Smooth muscle cell (in vitro differentiated cells): ENCODE measurements at regions not wholly inside any gene's neighbourhood (a gene's known extent, or its start where the extent isn't known, plus 50 kb on each side); places are given as distances from the start of the nearest gene placed in this dataset.

Experiments
- DNase-seq: peaks from one replicate; lab custom pipeline; 2025; ENCODE audit not compliant: unreplicated experiment; lab: John Stamatoyannopoulos, UW
- H2AFZ ChIP-seq: fragments of 200-600 bp; sonication (generic); 2 replicates; pipeline ENCODE4 v1.6.0; 2016; ENCODE audit warnings: antibody characterized with exemption, low read depth, mild to moderate bottlenecking
- H3F3A ChIP-seq: fragments of 200-600 bp; sonication (generic); 2 replicates; pipeline ENCODE4 v1.6.0; 2017; ENCODE audit warnings: antibody characterized with exemption, low read depth
- H3K27ac ChIP-seq: fragments of 200-600 bp; sonication (generic); 2 replicates; pipeline ENCODE4 v1.5.1; 2016; ENCODE audit warnings: low read depth, mild to moderate bottlenecking
- H3K27me3 ChIP-seq: fragments of 200-600 bp; sonication (generic); 2 replicates; pipeline ENCODE4 v1.6.1; 2016; ENCODE audit warnings: low read depth, mild to moderate bottlenecking
- H3K36me3 ChIP-seq: fragments of 200-600 bp; sonication (generic); 2 replicates; pipeline ENCODE4 v1.5.1; 2016; ENCODE audit warnings: low read depth
- H3K4me1 ChIP-seq: fragments of 200-600 bp; sonication (generic); 2 replicates; pipeline ENCODE4 v1.5.1; 2016; ENCODE audit warnings: low read depth
- H3K4me2 ChIP-seq: fragments of 200-600 bp; sonication (generic); 2 replicates; pipeline ENCODE4 v1.6.0; 2016; ENCODE audit warnings: mild to moderate bottlenecking
- H3K4me3 ChIP-seq: fragments of 200-600 bp; sonication (generic); 2 replicates; pipeline ENCODE4 v1.5.1; 2016; ENCODE audit warnings: mild to moderate bottlenecking
- H3K79me2 ChIP-seq: fragments of 200-600 bp; sonication (generic); 2 replicates; pipeline ENCODE4 v1.6.0; 2016; ENCODE audit warnings: low read depth, mild to moderate bottlenecking
- H3K9ac ChIP-seq: fragments of 200-600 bp; sonication (generic); 2 replicates; pipeline ENCODE4 v1.6.0; 2016; ENCODE audit warnings: low read depth
- H3K9me3 ChIP-seq: fragments of 200-600 bp; sonication (generic); replicated peaks from 2 replicates; pipeline ENCODE4 v1.5.1; 2016; ENCODE audit warnings: low read depth
- H4K20me1 ChIP-seq: fragments of 200-600 bp; sonication (generic); 2 replicates; pipeline ENCODE4 v1.6.0; 2016; ENCODE audit warnings: low read depth
- WGBS: methylation state at CpG from one replicate; pipeline ENCODE4 v1.1.7; 2016; ENCODE audit warnings: low lambda C conversion rate; 5-methylcytosine and 5-hydroxymethylcytosine counted together
- TF ChIP-seq, protein P1 (sequence below): fragments of 200-600 bp; sonication (generic); IDR thresholded peaks from 2 replicates; pipeline ENCODE4 v1.5.1; 2017; ENCODE audit warnings: borderline replicate concordance, mild to moderate bottlenecking, antibody characterized with exemption; ENCODE audit not compliant: insufficient read depth, poor library complexity, severe bottlenecking

DNA sequence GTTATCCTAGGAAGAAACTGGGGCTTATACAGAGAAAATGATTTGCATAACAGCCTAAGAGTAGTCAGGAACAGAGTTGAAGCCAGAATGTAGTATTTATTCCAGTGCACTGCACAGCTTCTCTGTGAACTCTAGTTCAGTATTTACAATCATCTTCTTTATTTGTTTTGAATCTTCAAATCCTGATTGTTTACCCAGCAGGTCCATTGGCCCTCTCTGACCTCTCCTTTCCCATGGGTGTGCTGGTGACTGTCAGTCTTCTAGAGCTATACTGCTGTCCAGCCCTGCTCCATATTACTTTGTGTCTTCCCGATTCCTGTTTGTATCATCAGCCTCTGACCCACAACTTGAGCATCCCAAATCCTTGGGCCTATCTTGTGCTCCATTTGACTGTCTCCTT, 301.9 kb upstream of the HS3ST1 start:
- no peak for DNase-seq
- no peak overlapping the region for H3K27ac ChIP-seq
- no peaks in the 10 kb centered on the region for H3K4me1 ChIP-seq
- TF ChIP-seq, protein P1, sequence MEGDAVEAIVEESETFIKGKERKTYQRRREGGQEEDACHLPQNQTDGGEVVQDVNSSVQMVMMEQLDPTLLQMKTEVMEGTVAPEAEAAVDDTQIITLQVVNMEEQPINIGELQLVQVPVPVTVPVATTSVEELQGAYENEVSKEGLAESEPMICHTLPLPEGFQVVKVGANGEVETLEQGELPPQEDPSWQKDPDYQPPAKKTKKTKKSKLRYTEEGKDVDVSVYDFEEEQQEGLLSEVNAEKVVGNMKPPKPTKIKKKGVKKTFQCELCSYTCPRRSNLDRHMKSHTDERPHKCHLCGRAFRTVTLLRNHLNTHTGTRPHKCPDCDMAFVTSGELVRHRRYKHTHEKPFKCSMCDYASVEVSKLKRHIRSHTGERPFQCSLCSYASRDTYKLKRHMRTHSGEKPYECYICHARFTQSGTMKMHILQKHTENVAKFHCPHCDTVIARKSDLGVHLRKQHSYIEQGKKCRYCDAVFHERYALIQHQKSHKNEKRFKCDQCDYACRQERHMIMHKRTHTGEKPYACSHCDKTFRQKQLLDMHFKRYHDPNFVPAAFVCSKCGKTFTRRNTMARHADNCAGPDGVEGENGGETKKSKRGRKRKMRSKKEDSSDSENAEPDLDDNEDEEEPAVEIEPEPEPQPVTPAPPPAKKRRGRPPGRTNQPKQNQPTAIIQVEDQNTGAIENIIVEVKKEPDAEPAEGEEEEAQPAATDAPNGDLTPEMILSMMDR = no peak
- H3K36me3 ChIP-seq = no peaks in the 10 kb centered on the region
- H3K27me3 ChIP-seq = no peaks in the 10 kb centered on the region
- no peaks in the 10 kb centered on the region for H3K79me2 ChIP-seq
- no peaks in the 10 kb centered on the region for H3F3A ChIP-seq
- H2AFZ ChIP-seq = no peak overlapping the region
- H3K4me2 ChIP-seq = no peak overlapping the region
- H3K4me3 ChIP-seq = no peak overlapping the region
- H4K20me1 ChIP-seq = no peaks in the 10 kb centered on the region
- 100% methylated on average over 1 of the region's 1 CpG for whole genome bisulfite sequencing
- no peak overlapping the region for H3K9ac ChIP-seq
- H3K9me3 ChIP-seq = no peaks in the 10 kb centered on the region

DNA sequence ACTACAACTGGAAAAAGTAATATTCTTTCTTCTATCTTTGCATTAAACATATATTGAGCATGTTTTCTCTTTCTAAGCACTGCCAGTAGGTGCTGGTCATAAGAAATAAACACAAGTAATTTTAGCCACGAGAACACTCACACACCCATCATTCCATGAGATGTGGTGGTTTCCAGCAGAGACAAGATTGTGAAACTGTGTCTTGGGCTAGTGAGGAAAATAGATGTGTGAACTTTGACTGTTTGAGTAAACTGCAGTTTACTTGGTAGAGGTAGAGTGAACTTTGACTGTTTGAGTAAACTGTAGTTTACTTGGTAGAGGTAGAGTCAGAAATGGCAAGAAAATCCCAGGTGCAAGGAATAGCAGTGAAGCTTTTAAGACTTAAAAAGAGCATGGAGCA, 300.9 kb upstream of the HS3ST1 start:
- Histone ChIP-seq H2AFZ (no peak overlapping the region), H3K79me2 (no peaks in the 10 kb centered on the region), H3K9ac (no peak overlapping the region), H3K27ac (no peak overlapping the region), H4K20me1 (no peaks in the 10 kb centered on the region), H3K27me3 (no peaks in the 10 kb centered on the region), H3K4me1 (no peaks in the 10 kb centered on the region), H3K4me3 (no peak overlapping the region), H3K4me2 (no peak overlapping the region), H3K36me3 (no peaks in the 10 kb centered on the region), H3F3A (no peaks in the 10 kb centered on the region), H3K9me3 (no peaks in the 10 kb centered on the region)
- 51% methylated on average over 1 of the region's 1 CpG for WGBS
- TF ChIP-seq, protein P1 = no peak
- no peak for DNase-seq

DNA sequence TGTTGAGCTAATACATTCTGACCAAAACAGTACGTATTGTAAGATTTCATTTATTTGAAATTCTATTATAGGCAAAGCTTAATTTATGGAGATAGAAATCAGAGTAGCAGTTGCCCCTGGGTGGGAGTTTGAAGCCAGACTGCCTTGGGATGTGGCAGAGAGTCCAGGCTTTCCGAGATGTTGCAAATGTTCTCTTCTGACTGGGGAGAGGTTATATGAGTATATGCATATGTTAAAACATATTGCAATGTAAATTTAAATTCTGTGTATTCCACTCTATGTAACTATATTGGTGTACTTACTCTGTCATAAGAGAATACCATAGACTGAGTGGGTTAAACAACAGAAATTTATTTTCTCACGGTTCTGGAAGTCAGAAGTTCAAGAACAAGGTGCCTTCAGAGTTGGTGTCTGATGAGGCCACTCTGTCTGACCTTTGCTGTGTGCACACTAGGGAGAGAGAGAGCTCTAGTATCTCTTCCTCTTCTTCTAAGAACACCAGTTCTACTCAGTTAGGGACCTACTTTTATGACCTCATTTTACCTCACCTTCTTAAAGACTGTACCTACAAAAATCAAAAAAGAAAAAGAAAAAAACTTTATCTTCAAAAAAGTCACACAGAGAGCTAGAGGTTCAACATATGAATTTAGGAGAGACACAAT, 299.3 kb upstream of the HS3ST1 start:
- no peaks in the 10 kb centered on the region for H3K9me3 ChIP-seq
- H3K4me1 ChIP-seq = no peaks in the 10 kb centered on the region
- no peaks in the 10 kb centered on the region for H3K79me2 ChIP-seq
- H2AFZ ChIP-seq = no peak overlapping the region
- H3K4me3 ChIP-seq = no peak overlapping the region
- H3K4me2 ChIP-seq = no peak overlapping the region
- no peak overlapping the region for H3K9ac ChIP-seq
- WGBS = 92% methylated on average over 3 of the region's 3 CpGs
- no peak overlapping the region for H3K27ac ChIP-seq
- DNase-seq = no peak
- H3K27me3 ChIP-seq = no peaks in the 10 kb centered on the region
- H3F3A ChIP-seq = no peaks in the 10 kb centered on the region
- no peaks in the 10 kb centered on the region for H3K36me3 ChIP-seq
- H4K20me1 ChIP-seq = no peaks in the 10 kb centered on the region
- TF ChIP-seq, protein P1 = no peak

DNA sequence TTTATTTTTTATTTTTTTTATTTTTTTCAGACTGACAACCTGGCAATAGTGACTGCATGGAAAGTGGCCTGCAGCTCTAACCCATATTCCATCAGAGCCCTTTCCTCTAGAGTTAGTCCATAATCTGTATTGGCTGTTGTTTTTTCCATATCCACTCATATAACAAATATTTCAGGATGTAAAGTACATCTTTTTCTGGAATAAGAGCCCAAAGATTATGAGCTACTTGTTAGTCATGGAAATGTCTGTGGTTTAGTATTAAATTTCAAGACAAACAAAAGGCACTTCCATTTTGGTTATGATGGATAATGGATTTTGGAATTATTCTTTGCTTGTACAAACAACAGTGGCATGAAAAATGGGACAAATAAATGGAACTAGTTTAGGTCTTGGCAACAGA, 296.0 kb upstream of the HS3ST1 start:
- no peaks in the 10 kb centered on the region for H3F3A ChIP-seq
- H3K27me3 ChIP-seq = no peaks in the 10 kb centered on the region
- H3K36me3 ChIP-seq = no peaks in the 10 kb centered on the region
- no peak for DNase-seq
- no peak overlapping the region for H3K27ac ChIP-seq
- H3K79me2 ChIP-seq = no peaks in the 10 kb centered on the region
- no peaks in the 10 kb centered on the region for H3K4me1 ChIP-seq
- H3K9me3 ChIP-seq = no peaks in the 10 kb centered on the region
- TF ChIP-seq, protein P1 = no peak
- no peak overlapping the region for H3K4me2 ChIP-seq
- H3K9ac ChIP-seq = no peak overlapping the region
- no peak overlapping the region for H2AFZ ChIP-seq
- H3K4me3 ChIP-seq = no peak overlapping the region
- no peaks in the 10 kb centered on the region for H4K20me1 ChIP-seq
